Trophoblast cell (in vitro differentiated cells and primary cell): ENCODE measurements at regions not wholly inside any gene's neighbourhood (a gene's known extent, or its start where the extent isn't known, plus 50 kb on each side); places are given as distances from the start of the nearest gene placed in this dataset.

Experiments
- DNase-seq, 2 donors: peaks; one replicate each; pipeline ENCODE4 v3.0.0-alpha.2; 2016
- H2AFZ ChIP-seq: 2 replicates; pipeline ENCODE4 v1.6.1; 2013; ENCODE audit warnings: low read length, moderate library complexity, mild to moderate bottlenecking; ENCODE audit not compliant: insufficient read depth, poor library complexity
- H2AK5ac ChIP-seq: 2 replicates; pipeline ENCODE4 v1.6.1; 2013; ENCODE audit warnings: mild to moderate bottlenecking, low read length
- H2BK120ac ChIP-seq: 2 replicates; pipeline ENCODE4 v1.6.1; 2013; ENCODE audit warnings: low read length, mild to moderate bottlenecking, moderate library complexity; ENCODE audit not compliant: insufficient read depth, poor library complexity
- H2BK12ac ChIP-seq: 2 replicates; pipeline ENCODE4 v1.6.1; 2013; ENCODE audit warnings: mild to moderate bottlenecking, low read length, moderate library complexity
- H2BK5ac ChIP-seq: 2 replicates; pipeline ENCODE4 v1.6.1; 2013; ENCODE audit warnings: low read length, low read depth, moderate library complexity, mild to moderate bottlenecking; ENCODE audit not compliant: poor library complexity
- H3K14ac ChIP-seq: 2 replicates; pipeline ENCODE4 v1.6.1; 2013; ENCODE audit warnings: mild to moderate bottlenecking, low read length
- H3K18ac ChIP-seq: 2 replicates; pipeline ENCODE4 v1.6.1; 2013; ENCODE audit warnings: mild to moderate bottlenecking, low read length
- H3K23ac ChIP-seq: 2 replicates; pipeline ENCODE4 v1.6.1; 2013; ENCODE audit warnings: low read length
- H3K27ac ChIP-seq: 2 replicates; pipeline ENCODE4 v1.5.1; 2013; ENCODE audit warnings: low read depth, mild to moderate bottlenecking, inconsistent platforms, low read length, moderate library complexity
- H3K27me3 ChIP-seq: 2 replicates; pipeline ENCODE4 v1.6.1; 2013; ENCODE audit warnings: inconsistent platforms, mild to moderate bottlenecking, low read length, moderate library complexity; ENCODE audit not compliant: insufficient read depth
- H3K36me3 ChIP-seq, 2 experiments: 1 replicate in 1 of 2; 2 replicates in 1 of 2; pipeline ENCODE4 v1.6.1; 2013; ENCODE audit warnings: low read length in 2 of 2, mild to moderate bottlenecking in 2 of 2, moderate library complexity in 1 of 2; ENCODE audit not compliant: insufficient read depth in 2 of 2, control insufficient read depth in 1 of 2
- H3K4ac ChIP-seq: 2 replicates; pipeline ENCODE4 v1.6.1; 2013; ENCODE audit warnings: low read depth, mild to moderate bottlenecking, low read length, moderate library complexity
- H3K4me1 ChIP-seq, 2 experiments: 1 replicate in 1 of 2; 2 replicates in 1 of 2; pipeline ENCODE4 v1.6.1; 2013; ENCODE audit warnings: low read length in 2 of 2, mild to moderate bottlenecking in 2 of 2, moderate library complexity in 1 of 2; ENCODE audit not compliant: insufficient read depth in 2 of 2, control insufficient read depth in 1 of 2
- H3K4me2 ChIP-seq: 2 replicates; pipeline ENCODE4 v1.6.1; 2013; ENCODE audit warnings: inconsistent platforms, mild to moderate bottlenecking, low read length, moderate library complexity
- H3K4me3 ChIP-seq: 2 replicates; pipeline ENCODE4 v1.5.1; 2013; ENCODE audit warnings: mild to moderate bottlenecking, low read depth, low read length, inconsistent platforms
- H3K79me1 ChIP-seq: one replicate; pipeline ENCODE4 v1.6.1; 2013; ENCODE audit warnings: low read length
- H3K79me2 ChIP-seq: 2 replicates; pipeline ENCODE4 v1.6.1; 2013; ENCODE audit warnings: low read length, mild to moderate bottlenecking; ENCODE audit not compliant: control insufficient read depth, insufficient read depth, poor library complexity
- H3K9ac ChIP-seq: 2 replicates; pipeline ENCODE4 v1.6.1; 2013; ENCODE audit warnings: mild to moderate bottlenecking, low read length
- H3K9me3 ChIP-seq: 2 replicates; pipeline ENCODE4 v1.6.1; 2013; ENCODE audit warnings: low read depth, mild to moderate bottlenecking, control low read depth, inconsistent platforms, low read length; ENCODE audit not compliant: insufficient read depth
- H4K12ac ChIP-seq: 2 replicates; pipeline ENCODE4 v1.6.1; 2013; ENCODE audit warnings: low read depth, mild to moderate bottlenecking, low read length, moderate library complexity
- H4K8ac ChIP-seq: 2 replicates; pipeline ENCODE4 v1.6.1; 2013; ENCODE audit warnings: low read depth, mild to moderate bottlenecking, low read length, moderate library complexity
- H4K91ac ChIP-seq: one replicate; pipeline ENCODE4 v1.6.1; 2013; ENCODE audit warnings: low read depth, mild to moderate bottlenecking, low read length, moderate library complexity
- WGBS: extraction: QIAGEN DNeasy Blood & Tissue Kit; methylation state at CpG from one replicate; pipeline ENCODE4 v1.1.7; 2013; ENCODE audit warnings: missing lambda C conversion rate; ENCODE audit not compliant: insufficient read length, insufficient coverage; ENCODE audit errors: extremely low coverage; 5-methylcytosine and 5-hydroxymethylcytosine counted together

GRCh38 chr11:30724274-30724673 is 138.1 kb upstream of the MPPED2 start:
- Histone ChIP-seq H3K9me3 (no peaks in the 10 kb centered on the region), H3K18ac (no peak overlapping the region), H3K79me2 (no peaks in the 10 kb centered on the region), H3K9ac (no peak overlapping the region), H3K23ac (no peak overlapping the region), H3K36me3 (no peaks in the 10 kb centered on the region), H4K8ac (no peak overlapping the region), H3K79me1 (no peaks in the 10 kb centered on the region), H3K4me3 (no peak overlapping the region), H3K27ac (no peak overlapping the region), H4K91ac (no peak overlapping the region), H3K4ac (no peak overlapping the region), H2BK5ac (no peak overlapping the region), H3K27me3 (no peaks in the 10 kb centered on the region), H2AK5ac (no peak overlapping the region), H3K4me1 (no peaks in the 10 kb centered on the region), H3K4me2 (no peak overlapping the region), H2BK120ac (no peak overlapping the region), H4K12ac (no peak overlapping the region), H3K14ac (no peak overlapping the region), H2AFZ (no peak overlapping the region), H2BK12ac (no peak overlapping the region)
- no peak for DNase-seq

- H3K18ac ChIP-seq, result no peak overlapping the region
- no peak overlapping the region for H2BK120ac ChIP-seq
- H2AFZ ChIP-seq, result no peak overlapping the region
- H3K27ac ChIP-seq, result no peak overlapping the region
- WGBS, result no CpG with 5 or more reads among the region's 4 CpGs
- H2BK12ac ChIP-seq, result no peak overlapping the region
- H3K4me3 ChIP-seq, result no peak overlapping the region
- H3K4me1 ChIP-seq, result no peaks in the 10 kb centered on the region
- no peak overlapping the region for H3K4ac ChIP-seq
- H2BK5ac ChIP-seq, result no peak overlapping the region
- no peak overlapping the region for H3K14ac ChIP-seq
- no peak overlapping the region for H3K23ac ChIP-seq
- H3K79me1 ChIP-seq, result no peaks in the 10 kb centered on the region
- DNase-seq, result no peak
- no peak overlapping the region for H4K12ac ChIP-seq
- H2AK5ac ChIP-seq, result no peak overlapping the region
- no peak overlapping the region for H3K9ac ChIP-seq
- H4K91ac ChIP-seq, result no peak overlapping the region
- no peak overlapping the region for H3K4me2 ChIP-seq
- H3K36me3 ChIP-seq, result no peaks in the 10 kb centered on the region
- no peak overlapping the region for H4K8ac ChIP-seq
- H3K79me2 ChIP-seq, result no peaks in the 10 kb centered on the region
- H3K27me3 ChIP-seq, result no peaks in the 10 kb centered on the region
- no peaks in the 10 kb centered on the region for H3K9me3 ChIP-seq
These were observed 133.2 kb upstream of the MPPED2 start for GRCh38 chr11:30719371-30719770.

- H3K4me2 ChIP-seq, result no peak overlapping the region
- no peak overlapping the region for H3K4me3 ChIP-seq
- H3K36me3 ChIP-seq, result no peaks in the 10 kb centered on the region
- no peak overlapping the region for H4K8ac ChIP-seq
- no peaks in the 10 kb centered on the region for H3K79me2 ChIP-seq
- H3K9ac ChIP-seq, result no peak overlapping the region
- H3K27me3 ChIP-seq, result no peaks in the 10 kb centered on the region
- H2AFZ ChIP-seq, result no peak overlapping the region
- no peaks in the 10 kb centered on the region for H3K79me1 ChIP-seq
- H2BK12ac ChIP-seq, result no peak overlapping the region
- H4K91ac ChIP-seq, result no peak overlapping the region
- no peak overlapping the region for H3K18ac ChIP-seq
- H3K23ac ChIP-seq, result no peak overlapping the region
- no peaks in the 10 kb centered on the region for H3K9me3 ChIP-seq
- no peak overlapping the region for H3K27ac ChIP-seq
- no CpG with 5 or more reads among the region's 7 CpGs for WGBS
- DNase-seq, result no peak
- no peak overlapping the region for H2BK5ac ChIP-seq
- H2BK120ac ChIP-seq, result no peak overlapping the region
- peaks cover 0 to 2% of the 10 kb centered on the region in 2 experiments for H3K4me1 ChIP-seq
- no peak overlapping the region for H4K12ac ChIP-seq
- no peak overlapping the region for H3K4ac ChIP-seq
- H2AK5ac ChIP-seq, result no peak overlapping the region
- no peak overlapping the region for H3K14ac ChIP-seq
These were observed 131.5 kb upstream of the MPPED2 start for GRCh38 chr11:30717641-30718040.

GRCh38 chr11:30717009-30717408 is 130.9 kb upstream of the MPPED2 start:
- no peak overlapping the region for H3K9ac ChIP-seq
- H2BK120ac ChIP-seq, result no peak overlapping the region
- no peak for DNase-seq
- peaks cover 0 to 3% of the 10 kb centered on the region in 2 experiments for H3K4me1 ChIP-seq
- no peak overlapping the region for H3K14ac ChIP-seq
- no peaks in the 10 kb centered on the region for H3K27me3 ChIP-seq
- no peak overlapping the region for H2AFZ ChIP-seq
- H3K4me3 ChIP-seq, result no peak overlapping the region
- no peak overlapping the region for H2AK5ac ChIP-seq
- H2BK12ac ChIP-seq, result no peak overlapping the region
- no peaks in the 10 kb centered on the region for H3K79me2 ChIP-seq
- no peak overlapping the region for H2BK5ac ChIP-seq
- H4K8ac ChIP-seq, result no peak overlapping the region
- no peak overlapping the region for H3K23ac ChIP-seq
- no peak overlapping the region for H3K4ac ChIP-seq
- no peaks in the 10 kb centered on the region for H3K36me3 ChIP-seq
- H3K79me1 ChIP-seq, result no peaks in the 10 kb centered on the region
- no peak overlapping the region for H4K91ac ChIP-seq
- H3K18ac ChIP-seq, result no peak overlapping the region
- no peak overlapping the region for H3K4me2 ChIP-seq
- H4K12ac ChIP-seq, result no peak overlapping the region
- H3K9me3 ChIP-seq, result no peaks in the 10 kb centered on the region
- WGBS, result no CpG with 5 or more reads among the region's 3 CpGs
- H3K27ac ChIP-seq, result no peak overlapping the region
